ENCODE measurements at regions not wholly inside any gene's neighbourhood (a gene's known extent, or its start where the extent isn't known, plus 50 kb on each side); places are given as distances from the start of the nearest gene placed in this dataset.
"Not testable (repeated sequence)": the region's sequence is repeated elsewhere in the genome, so short reads cannot be mapped to it uniquely, and the experiment has no call there.

DNA sequence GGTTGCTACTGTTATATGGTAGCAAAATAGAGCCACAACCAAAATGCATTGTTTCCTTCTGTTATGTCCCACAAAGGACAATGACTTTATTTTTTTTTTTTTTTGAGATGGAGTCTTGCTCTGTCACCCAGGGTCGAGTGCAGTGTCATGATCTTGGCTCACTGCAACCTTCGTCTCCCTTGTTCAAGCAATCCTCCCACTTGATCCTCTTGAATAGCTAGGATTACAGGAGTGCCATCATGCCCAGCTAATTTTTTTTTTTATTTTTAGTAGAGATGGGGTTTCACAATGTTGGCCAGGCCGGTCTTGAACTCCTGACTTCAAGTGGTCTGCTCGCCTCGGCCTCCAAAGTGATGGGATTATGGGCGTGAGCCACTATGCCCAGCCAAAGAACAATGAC lies 527.7 kb upstream of the SGCD start:
- Mint-ChIP-seq H3K9me3 (peaks cover 3 to 16% of the 10 kb centered on the region in 2 donors), H3K27ac (no peak overlapping the region), H3K36me3 (peaks cover 5 to 13% of the 10 kb centered on the region in 2 donors)

GRCh38 chr5:155807884-155808576 lies 518.9 kb upstream of the SGCD start:
- no peaks in the 10 kb centered on the region for H3K36me3 Mint-ChIP-seq
- no peak for DNase-seq (ENCODE audit: low spot score in 2 of 2)
- ATAC-seq = no peak
- H3K27ac Mint-ChIP-seq = no peak overlapping the region
- H3K9me3 Mint-ChIP-seq = no peaks in the 10 kb centered on the region

More for the DNA sequence above, 527.7 kb upstream of the SGCD start:
- ATAC-seq (no peak), DNase-seq (ENCODE audit: low spot score in 2 of 2) (no peak)

DNA sequence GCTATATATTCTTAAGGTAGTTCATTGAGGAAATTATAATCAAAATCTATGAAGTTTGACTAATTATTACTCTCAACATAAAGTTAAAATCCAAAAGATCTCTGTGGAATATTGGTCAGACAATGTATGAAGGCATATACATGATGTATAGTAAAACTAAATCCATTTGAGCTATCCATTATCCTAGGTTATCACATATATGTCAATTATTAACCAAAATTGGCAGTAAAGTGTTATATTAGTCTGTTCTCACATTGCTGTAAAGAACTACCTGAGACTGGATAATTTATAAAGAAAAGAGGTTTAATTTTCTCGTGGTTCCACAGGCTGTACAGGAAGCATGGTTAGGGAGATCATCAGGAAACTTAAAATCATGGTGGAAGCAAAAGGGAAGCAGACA lies 511.7 kb upstream of the SGCD start:
- Mint-ChIP-seq H3K27ac (no peak overlapping the region), H3K36me3 (no peaks in the 10 kb centered on the region), H3K9me3 (peaks cover 3 to 5% of the 10 kb centered on the region in 2 donors)
- ATAC-seq (no peak), DNase-seq (ENCODE audit: low spot score in 2 of 2) (no peak)

DNA sequence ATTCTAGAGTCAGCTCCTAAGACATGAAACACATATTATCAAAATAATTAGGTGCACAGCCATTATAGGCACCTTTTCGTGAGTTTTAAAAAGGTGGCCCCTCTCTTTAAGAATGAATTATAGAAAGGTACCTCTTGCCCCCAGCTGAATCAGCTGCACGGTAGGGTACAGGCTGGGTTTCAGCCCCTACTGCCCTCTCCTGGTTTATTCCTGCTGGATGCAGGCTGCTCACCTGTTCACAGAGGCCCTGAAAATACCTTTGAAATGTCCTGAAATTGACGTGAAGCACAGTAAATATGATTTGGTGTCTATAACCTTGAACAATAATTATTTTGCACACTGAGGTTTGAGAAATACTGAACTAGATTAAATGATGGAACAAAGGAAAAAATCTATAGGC lies 504.8 kb upstream of the SGCD start:
- no peaks in the 10 kb centered on the region for H3K36me3 Mint-ChIP-seq
- peaks cover 3 to 5% of the 10 kb centered on the region in 2 donors for H3K9me3 Mint-ChIP-seq
- DNase-seq (ENCODE audit: low spot score in 2 of 2) = no peak
- H3K27ac Mint-ChIP-seq = no peak overlapping the region
- no peak for ATAC-seq

DNA sequence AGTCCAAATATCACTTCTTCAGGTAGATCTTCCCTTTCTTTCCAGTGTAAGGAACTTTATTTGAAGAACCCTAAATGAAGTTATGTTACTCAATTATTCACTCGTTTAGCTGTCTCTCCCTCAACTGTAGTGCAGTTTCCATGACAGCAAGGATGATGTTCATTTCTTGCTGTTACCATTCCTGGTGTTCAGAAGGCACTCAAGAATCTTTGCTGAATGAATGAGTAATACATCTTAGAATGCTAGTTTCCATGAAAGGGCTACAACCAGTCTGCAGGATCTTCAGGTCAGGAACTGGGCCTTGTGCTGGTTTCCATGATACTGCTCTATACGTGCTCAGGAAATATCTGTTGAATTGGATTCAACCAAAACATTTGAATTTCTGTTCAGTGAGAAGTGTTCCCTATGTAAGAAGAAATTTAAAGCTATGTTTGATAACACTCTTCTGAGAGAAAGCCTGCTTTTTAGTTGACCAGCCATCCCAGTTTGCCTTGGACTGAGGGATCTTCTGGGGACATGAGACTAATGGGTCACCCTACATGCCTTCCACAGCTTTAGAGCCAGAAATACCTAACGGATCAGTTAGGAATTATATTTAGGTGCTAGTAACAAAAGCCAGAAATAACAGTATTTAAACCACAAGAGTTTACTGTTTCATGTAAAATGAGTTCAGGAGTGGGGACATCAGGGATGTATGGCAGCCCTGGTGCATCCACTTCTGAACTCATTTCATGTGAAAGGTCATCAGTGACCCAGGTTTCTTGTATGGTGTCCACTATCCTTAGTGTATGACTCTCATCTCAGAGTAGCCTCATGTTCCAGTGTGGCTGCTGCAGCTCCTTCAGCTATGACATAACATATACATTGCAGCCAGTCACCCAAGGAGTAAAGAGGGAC lies 500.1 kb upstream of the SGCD start:
- Mint-ChIP-seq H3K9me3 (peaks cover 0 to 3% of the 10 kb centered on the region in 2 donors), H3K27ac (peak overlapping the region in 1 of 2 donors; percentile 2), H3K36me3 (no peaks in the 10 kb centered on the region)
- ATAC-seq = no peak
- no peak for DNase-seq (ENCODE audit: low spot score in 2 of 2)

- ATAC-seq; H3K36me3 Mint-ChIP-seq; H3K27ac Mint-ChIP-seq; DNase-seq (ENCODE audit: low spot score in 2 of 2); H3K9me3 Mint-ChIP-seq: not testable (repeated sequence)
Measured at GRCh38 chr5:155827508-155827815, 499.5 kb upstream of the SGCD start.

DNA sequence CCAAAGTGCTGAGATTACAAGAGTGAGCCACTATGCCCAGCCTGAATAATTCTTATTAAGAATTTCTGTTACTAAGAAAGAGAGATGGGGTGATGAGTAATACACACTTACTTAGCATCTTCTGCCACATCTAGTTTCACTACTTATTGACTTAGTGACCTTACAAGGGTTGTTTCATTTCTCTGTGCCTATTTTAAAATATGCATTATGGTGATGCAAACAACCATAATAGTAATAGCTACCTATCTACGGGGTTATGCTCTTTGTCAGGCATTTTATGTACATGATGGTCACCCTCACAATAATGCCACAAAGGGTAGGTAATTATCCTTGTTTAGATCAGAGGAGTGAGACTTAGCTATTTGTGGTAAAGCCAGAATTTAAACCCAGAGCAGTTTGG lies 499.0 kb upstream of the SGCD start:
- DNase-seq (ENCODE audit: low spot score in 2 of 2) = no peak
- Mint-ChIP-seq H3K36me3 (no peaks in the 10 kb centered on the region), H3K27ac (no peak overlapping the region), H3K9me3 (peaks cover 0 to 3% of the 10 kb centered on the region in 2 donors)
- ATAC-seq = peak; percentile 24 to 84

GRCh38 chr5:155831491-155831890 lies 495.5 kb upstream of the SGCD start:
- Mint-ChIP-seq H3K27ac (no peak overlapping the region), H3K9me3 (peaks cover 0 to 2% of the 10 kb centered on the region in 2 donors), H3K36me3 (no peaks in the 10 kb centered on the region)
- ATAC-seq = no peak
- no peak for DNase-seq (ENCODE audit: low spot score in 2 of 2)

DNA sequence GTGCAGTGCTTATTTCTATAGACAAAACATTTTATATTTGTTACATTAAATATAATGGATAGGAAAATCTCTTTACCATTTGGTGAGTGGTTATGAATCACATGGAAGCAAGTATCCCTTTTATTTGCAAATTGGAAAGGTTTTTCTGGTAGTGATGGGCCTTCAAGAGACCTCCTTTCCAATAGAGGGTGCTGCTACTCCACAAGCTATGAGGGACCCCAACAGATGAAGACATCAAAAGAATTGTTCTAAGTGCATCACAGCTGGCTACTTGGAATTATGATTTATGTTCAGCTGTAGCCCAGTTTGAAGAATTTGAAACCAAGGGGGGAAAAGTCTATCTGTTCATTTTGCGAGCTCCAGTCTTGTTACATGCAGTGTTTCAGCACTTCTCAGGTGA lies 493.7 kb upstream of the SGCD start:
- no peaks in the 10 kb centered on the region for H3K36me3 Mint-ChIP-seq
- H3K9me3 Mint-ChIP-seq = no peaks in the 10 kb centered on the region
- no peak for ATAC-seq

GRCh38 chr5:155834271-155834975 lies 492.5 kb upstream of the SGCD start:
- Mint-ChIP-seq H3K9me3 (no peaks in the 10 kb centered on the region), H3K27ac (no peak overlapping the region), H3K36me3 (no peaks in the 10 kb centered on the region)
- ATAC-seq (no peak), DNase-seq (ENCODE audit: low spot score in 2 of 2) (no peak)

More for the DNA sequence above, 493.7 kb upstream of the SGCD start:
- DNase-seq (ENCODE audit: low spot score in 2 of 2) = no peak
- no peak overlapping the region for H3K27ac Mint-ChIP-seq

DNA sequence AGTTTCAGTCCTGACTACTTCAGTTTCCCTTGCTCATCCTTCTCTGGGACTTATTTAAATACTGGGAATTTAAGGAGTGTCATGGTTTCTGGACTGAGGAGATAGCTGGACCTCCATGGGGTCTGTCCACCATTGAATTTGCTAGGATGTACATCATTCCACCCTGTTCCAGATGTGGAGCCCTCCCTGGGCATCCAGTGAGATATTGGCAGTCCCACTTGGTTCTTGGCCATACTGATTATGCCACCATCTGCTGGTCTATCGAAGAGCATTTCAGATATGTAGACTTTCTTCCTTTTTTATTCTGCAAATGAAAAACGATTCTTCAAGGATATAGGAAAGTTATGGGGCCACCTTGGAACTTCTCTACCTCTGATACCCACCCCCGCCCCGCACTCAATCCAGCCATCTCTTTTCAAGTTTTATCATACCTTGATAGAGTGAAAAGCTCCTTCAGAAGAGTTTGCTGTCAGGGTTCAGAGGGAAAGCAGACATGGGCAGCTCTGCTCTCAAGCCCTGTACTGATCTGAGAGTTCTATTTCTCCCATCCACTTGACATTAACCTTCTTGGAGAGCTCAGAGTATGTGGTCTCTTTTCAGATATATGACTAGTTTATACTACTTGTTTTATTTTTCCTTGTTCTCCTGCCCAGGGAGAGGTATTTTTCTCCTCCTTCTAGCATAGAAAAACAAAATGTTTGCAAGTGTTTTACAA lies 490.7 kb upstream of the SGCD start:
- no peak for ATAC-seq
- Mint-ChIP-seq H3K36me3 (no peaks in the 10 kb centered on the region), H3K27ac (no peak overlapping the region), H3K9me3 (no peaks in the 10 kb centered on the region)
- no peak for DNase-seq (ENCODE audit: low spot score in 2 of 2)

DNA sequence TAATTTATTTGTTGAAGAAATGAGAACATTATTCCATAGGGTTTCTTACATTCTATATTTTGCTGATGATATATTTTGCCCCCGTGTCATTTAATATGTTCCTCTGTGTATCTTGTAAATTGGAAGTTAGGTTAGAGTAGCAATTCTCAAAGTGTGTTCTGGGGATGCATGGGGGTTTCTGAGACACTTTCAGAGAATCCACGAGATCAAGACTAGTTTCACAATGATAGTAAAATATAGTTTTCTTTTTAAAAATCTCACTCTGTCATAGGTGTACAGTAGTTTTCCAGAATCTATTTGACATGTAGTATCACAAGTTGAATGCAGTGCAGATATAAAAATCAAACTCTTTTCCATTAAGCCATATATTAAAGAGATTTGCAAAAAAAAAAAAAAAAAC lies 488.6 kb upstream of the SGCD start:
- Mint-ChIP-seq H3K27ac (no peak overlapping the region), H3K9me3 (no peaks in the 10 kb centered on the region), H3K36me3 (no peaks in the 10 kb centered on the region)
- no peak for DNase-seq (ENCODE audit: low spot score in 2 of 2)
- no peak for ATAC-seq

DNA sequence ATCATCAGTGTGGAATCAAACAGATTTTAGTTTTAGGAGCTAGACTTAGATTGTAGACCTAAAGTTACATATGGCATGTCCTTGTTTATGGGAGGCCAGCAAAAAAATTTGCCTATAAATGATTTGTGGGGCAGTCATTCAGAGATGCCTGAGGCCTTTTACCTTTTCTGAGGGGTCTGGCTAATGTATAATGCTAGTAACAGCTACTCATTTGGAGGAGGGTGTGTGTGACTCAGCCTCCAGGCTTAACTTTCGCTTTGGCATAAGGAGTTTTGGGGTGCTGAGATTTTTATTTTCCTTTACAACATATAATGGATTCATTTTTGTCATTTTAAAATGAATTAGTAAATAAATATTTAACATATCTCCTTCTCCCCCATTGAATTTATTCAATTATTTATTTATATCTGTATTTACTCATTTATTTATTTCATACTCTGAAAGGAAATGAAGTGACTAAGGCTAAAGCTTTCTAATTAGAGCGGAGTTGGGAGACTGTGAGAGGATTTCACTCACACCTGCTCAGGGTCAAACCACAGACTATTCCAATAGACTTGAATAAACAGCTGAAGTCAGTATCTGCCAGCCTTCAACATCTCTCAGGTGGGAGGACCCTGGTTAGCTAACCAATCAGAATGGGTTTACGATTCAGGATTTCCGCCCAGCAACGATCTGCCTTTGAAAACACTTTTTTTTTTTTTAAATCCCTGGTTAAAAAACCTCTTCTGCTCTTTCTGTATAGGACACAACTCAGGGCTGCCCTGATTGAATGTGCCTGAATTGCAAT lies 487.5 kb upstream of the SGCD start:
- H3K36me3 Mint-ChIP-seq = no peaks in the 10 kb centered on the region
- no peak for ATAC-seq
- H3K27ac Mint-ChIP-seq = no peak overlapping the region
- no peaks in the 10 kb centered on the region for H3K9me3 Mint-ChIP-seq
- DNase-seq (ENCODE audit: low spot score in 2 of 2) = no peak

GRCh38 chr5:155844542-155844941 lies 482.4 kb upstream of the SGCD start:
- Mint-ChIP-seq H3K36me3 (no peaks in the 10 kb centered on the region), H3K9me3 (no peaks in the 10 kb centered on the region), H3K27ac (no peak overlapping the region)
- ATAC-seq (no peak), DNase-seq (ENCODE audit: low spot score in 2 of 2) (no peak)

DNA sequence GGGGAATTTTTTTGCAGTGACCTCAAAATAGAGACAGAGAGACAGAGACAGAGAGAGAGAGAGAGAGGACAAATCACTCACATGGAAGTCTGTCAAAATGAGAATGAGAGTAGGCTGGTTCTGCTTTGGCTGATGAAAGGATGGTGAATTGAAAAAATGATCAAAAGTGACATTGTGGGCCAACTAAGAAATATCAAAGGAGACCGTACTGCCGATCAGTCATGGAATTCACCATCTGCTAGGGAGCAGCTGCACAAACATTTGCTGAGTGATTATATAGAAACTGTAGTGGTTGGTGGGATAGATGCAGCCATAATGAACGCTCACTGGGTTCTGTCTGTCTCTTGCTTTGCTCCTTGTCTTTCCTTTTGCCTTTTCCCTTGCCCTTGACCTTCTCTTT lies 476.6 kb upstream of the SGCD start:
- DNase-seq (ENCODE audit: low spot score in 2 of 2) (no peak), ATAC-seq (no peak)
- peaks cover 0 to 4% of the 10 kb centered on the region in 2 donors for H3K9me3 Mint-ChIP-seq
- no peaks in the 10 kb centered on the region for H3K36me3 Mint-ChIP-seq
- H3K27ac Mint-ChIP-seq = no peak overlapping the region

DNA sequence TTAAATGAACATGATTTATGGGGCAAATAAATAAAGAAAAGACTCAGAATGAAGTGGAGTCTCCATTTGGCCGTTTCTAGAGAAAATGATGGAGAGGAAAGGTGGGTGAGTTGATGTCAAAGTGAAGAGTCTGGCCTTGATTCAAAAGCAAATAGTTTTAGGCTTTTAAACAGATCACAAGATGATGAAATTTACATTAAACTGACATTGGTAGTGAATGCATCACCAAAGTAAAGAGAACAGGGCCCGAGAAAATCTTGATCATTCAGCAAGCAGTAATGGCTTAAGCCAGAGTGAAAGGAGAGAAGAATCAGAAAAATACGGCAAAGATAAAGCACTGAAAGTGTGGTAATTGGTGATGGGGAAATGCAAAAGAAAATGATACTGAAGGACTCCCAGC lies 460.0 kb upstream of the SGCD start:
- no peak for ATAC-seq
- no peak for DNase-seq (ENCODE audit: low spot score in 2 of 2)
- Mint-ChIP-seq H3K9me3 (peaks cover 0 to 3% of the 10 kb centered on the region in 2 donors), H3K27ac (no peak overlapping the region), H3K36me3 (no peaks in the 10 kb centered on the region)
